PC-3 (cell line): ENCODE measurements at regions not wholly inside any gene's neighbourhood (a gene's known extent, or its start where the extent isn't known, plus 50 kb on each side); places are given as distances from the start of the nearest gene placed in this dataset.

Experiments
- ATAC-seq: fragments of 200-7000 bp; cut with Tn5 transposase; 2 replicates; pipeline ENCODE4 v1.9.1; 2020; ENCODE audit warnings: mild to moderate bottlenecking, moderate library complexity
- BruUV-seq: library from RNA; stranded (reverse); fragments of 400-500 nt; replicated peaks from 2 replicates; lab custom pipeline; 2021; lab: Mats Ljungman, UMichigan
- CTCF ChIA-PET: fragments of 300-600 bp; sonication (Branson Sonifier 250); formaldehyde crosslinking; loops from one replicate; lab custom pipeline; 2022; ENCODE audit warnings: antibody characterized with exemption; lab: Charles Lee
- POLR2A ChIA-PET: fragments of 300-600 bp; sonication (Branson Sonifier 250); formaldehyde crosslinking; loops from one replicate; lab custom pipeline; 2022; ENCODE audit warnings: antibody characterized with exemption; ENCODE audit not compliant: unreplicated experiment; lab: Charles Lee
- DNase-seq: peaks from one replicate; pipeline ENCODE4 v3.0.0-alpha.2; 2015
- H2AFZ ChIP-seq: fragments of 300-600 bp; sonication (generic); 2 replicates; pipeline ENCODE4 v1.6.0; 2016; ENCODE audit warnings: antibody characterized with exemption, low read length
- H3F3A ChIP-seq: fragments of 300-600 bp; sonication (generic); one replicate; pipeline ENCODE4 v1.6.0; 2017; ENCODE audit warnings: antibody characterized with exemption, low read length, control low read depth, mild to moderate bottlenecking; ENCODE audit not compliant: unreplicated experiment
- H3K27ac ChIP-seq: fragments of 300-600 bp; sonication (generic); 2 replicates; pipeline ENCODE4 v1.5.1; 2016; ENCODE audit warnings: mild to moderate bottlenecking, low read length
- H3K27me3 ChIP-seq: fragments of 300-600 bp; sonication (generic); 2 replicates; pipeline ENCODE4 v1.6.1; 2016; ENCODE audit warnings: low read length, mixed read lengths
- H3K36me3 ChIP-seq: fragments of 300-600 bp; sonication (generic); 2 replicates; pipeline ENCODE4 v1.6.1; 2016; ENCODE audit warnings: low read depth, mixed run types, low read length, mixed read lengths
- H3K4me1 ChIP-seq: fragments of 300-600 bp; sonication (generic); 2 replicates; pipeline ENCODE4 v1.5.1; 2016; ENCODE audit warnings: low read length; ENCODE audit not compliant: insufficient read depth
- H3K4me2 ChIP-seq: fragments of 300-600 bp; sonication (generic); 2 replicates; pipeline ENCODE4 v1.6.0; 2016; ENCODE audit warnings: low read length
- H3K4me3 ChIP-seq: fragments of 300-600 bp; sonication (generic); 2 replicates; pipeline ENCODE4 v1.5.1; 2016; ENCODE audit warnings: mild to moderate bottlenecking, low read length, mixed read lengths
- H3K79me2 ChIP-seq: fragments of 300-600 bp; sonication (generic); 2 replicates; pipeline ENCODE4 v1.6.1; 2017; ENCODE audit warnings: low read length, mixed read lengths
- H3K9ac ChIP-seq: fragments of 300-600 bp; sonication (generic); 2 replicates; pipeline ENCODE4 v1.6.0; 2016; ENCODE audit warnings: mild to moderate bottlenecking, low read length
- H3K9me2 ChIP-seq: fragments of 300-600 bp; sonication (generic); replicated peaks from 2 replicates; pipeline ENCODE4 v1.6.1; 2016; ENCODE audit warnings: mixed run types, low read length, mixed read lengths
- H3K9me3 ChIP-seq: fragments of 300-600 bp; sonication (generic); 2 replicates; pipeline ENCODE4 v1.6.1; 2016; ENCODE audit warnings: low read length, mixed read lengths
- H4K20me1 ChIP-seq: fragments of 300-600 bp; sonication (generic); 2 replicates; pipeline ENCODE4 v1.6.1; 2016; ENCODE audit warnings: low read length, mixed read lengths
- EZH2 ChIP-seq: fragments of 300-600 bp; sonication (generic); IDR thresholded peaks from one replicate; pipeline ENCODE4 v1.6.1; 2017; ENCODE audit warnings: antibody characterized with exemption, mild to moderate bottlenecking, low read length; ENCODE audit not compliant: unreplicated experiment
- EZH2phosphoT487 ChIP-seq: fragments of 300-600 bp; sonication (generic); IDR thresholded peaks from 2 replicates; pipeline ENCODE4 v1.6.1; 2018; ENCODE audit warnings: mild to moderate bottlenecking, antibody characterized with exemption, low read length, borderline replicate concordance
- intact Hi-C: fragments of 100-400 bp; cut with micrococcal nuclease; formaldehyde crosslinking; loops from 2 replicates; pipeline ENCODE4 v1.9.0; 2023
- TF ChIP-seq, protein P1 (sequence below): fragments of 300-600 bp; sonication (generic); conservative IDR thresholded peaks from 2 replicates; pipeline ENCODE4 v1.5.1; 2017; ENCODE audit warnings: antibody characterized with exemption, low read depth, mild to moderate bottlenecking, low read length

DNA sequence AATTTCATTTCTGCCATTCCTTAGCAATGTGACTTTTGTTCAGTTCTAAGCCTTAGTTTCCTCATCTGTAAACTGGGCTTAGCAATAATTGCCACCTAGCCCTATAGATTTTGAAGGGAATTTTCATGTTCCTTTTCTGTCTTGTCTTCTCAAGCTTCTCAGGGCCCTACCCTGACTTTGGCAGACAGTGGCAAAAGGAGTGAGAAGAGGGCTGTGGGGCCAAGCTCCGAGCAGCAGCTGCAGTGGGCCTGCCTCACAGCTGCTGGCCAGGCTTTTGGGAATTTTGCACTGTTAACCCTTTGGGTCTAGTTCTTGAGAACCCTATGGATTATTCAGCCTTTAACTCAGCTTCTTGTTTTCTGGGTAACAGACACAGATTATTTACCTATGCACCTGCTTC lies 67.6 kb upstream of the IGSF1 start:
- POLR2A ChIA-PET, result no interaction called here
- no peaks in the 10 kb centered on the region for H4K20me1 ChIP-seq
- no peaks in the 10 kb centered on the region for H3K4me1 ChIP-seq
- H3K4me3 ChIP-seq, result no peak overlapping the region
- TF ChIP-seq, protein P1, sequence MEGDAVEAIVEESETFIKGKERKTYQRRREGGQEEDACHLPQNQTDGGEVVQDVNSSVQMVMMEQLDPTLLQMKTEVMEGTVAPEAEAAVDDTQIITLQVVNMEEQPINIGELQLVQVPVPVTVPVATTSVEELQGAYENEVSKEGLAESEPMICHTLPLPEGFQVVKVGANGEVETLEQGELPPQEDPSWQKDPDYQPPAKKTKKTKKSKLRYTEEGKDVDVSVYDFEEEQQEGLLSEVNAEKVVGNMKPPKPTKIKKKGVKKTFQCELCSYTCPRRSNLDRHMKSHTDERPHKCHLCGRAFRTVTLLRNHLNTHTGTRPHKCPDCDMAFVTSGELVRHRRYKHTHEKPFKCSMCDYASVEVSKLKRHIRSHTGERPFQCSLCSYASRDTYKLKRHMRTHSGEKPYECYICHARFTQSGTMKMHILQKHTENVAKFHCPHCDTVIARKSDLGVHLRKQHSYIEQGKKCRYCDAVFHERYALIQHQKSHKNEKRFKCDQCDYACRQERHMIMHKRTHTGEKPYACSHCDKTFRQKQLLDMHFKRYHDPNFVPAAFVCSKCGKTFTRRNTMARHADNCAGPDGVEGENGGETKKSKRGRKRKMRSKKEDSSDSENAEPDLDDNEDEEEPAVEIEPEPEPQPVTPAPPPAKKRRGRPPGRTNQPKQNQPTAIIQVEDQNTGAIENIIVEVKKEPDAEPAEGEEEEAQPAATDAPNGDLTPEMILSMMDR, result no peak
- TF ChIP-seq EZH2phosphoT487 (no peak), EZH2 (no peak)
- H3F3A ChIP-seq, result no peaks in the 10 kb centered on the region
- CTCF ChIA-PET, result no interaction called here
- no peaks in the 10 kb centered on the region for H3K36me3 ChIP-seq
- ATAC-seq (no peak), DNase-seq (no peak)
- H3K9me2 ChIP-seq, result no peaks in the 10 kb centered on the region
- no peaks in the 10 kb centered on the region for H3K9me3 ChIP-seq
- no peak overlapping the region for H3K4me2 ChIP-seq
- intact Hi-C loops, result no loop called here
- H3K27me3 ChIP-seq, result no peaks in the 10 kb centered on the region; the same call in 1 of the 2 replicates
- H3K9ac ChIP-seq, result no peak overlapping the region
- H2AFZ ChIP-seq, result no peak overlapping the region
- H3K27ac ChIP-seq, result no peak overlapping the region
- no TSS peak for BruUV-seq
- no peaks in the 10 kb centered on the region for H3K79me2 ChIP-seq

DNA sequence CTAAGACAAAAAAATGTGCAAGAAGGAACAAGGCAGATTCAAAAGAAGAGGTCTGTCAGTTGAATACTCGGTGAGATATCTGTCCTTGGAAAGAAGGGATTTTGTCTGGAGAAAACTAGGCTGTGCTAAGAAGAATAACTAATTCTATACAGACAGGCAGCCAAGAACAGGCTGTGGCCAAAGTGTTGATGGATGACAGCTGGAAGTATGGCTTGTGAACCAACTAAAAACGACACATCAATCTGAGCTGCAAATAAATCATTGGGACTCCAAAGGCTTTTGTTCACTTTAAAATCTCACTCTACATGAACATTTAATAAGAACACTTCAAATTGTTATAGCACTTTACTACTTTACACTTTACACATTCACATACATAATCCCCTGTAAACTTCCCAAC lies 70.5 kb upstream of the IGSF1 start:
- POLR2A ChIA-PET, result no interaction called here

DNA sequence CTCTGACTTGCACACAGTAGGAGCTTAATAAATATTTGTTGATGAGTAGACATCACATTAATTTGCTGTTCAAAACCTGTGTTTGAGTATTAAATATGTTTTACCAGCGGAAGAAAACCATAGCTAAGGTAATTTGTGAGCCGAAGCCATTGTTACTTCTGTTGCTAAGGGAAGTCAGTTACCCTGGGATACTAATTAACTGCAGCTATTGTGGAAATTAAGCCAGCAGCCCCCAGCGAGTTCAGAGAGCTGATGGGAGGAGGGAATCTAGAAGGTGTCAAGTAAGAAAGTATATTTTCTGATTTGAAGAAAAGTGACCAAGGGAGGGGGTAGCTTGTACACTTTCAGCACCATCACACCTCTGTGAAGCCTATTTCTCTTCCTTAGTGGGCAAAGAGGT lies 76.7 kb upstream of the IGSF1 start:
- Histone ChIP-seq H3F3A (no peaks in the 10 kb centered on the region), H3K27ac (no peak overlapping the region), H3K27me3 (no peaks in the 10 kb centered on the region; the same call in 1 of the 2 replicates), H3K9me3 (no peaks in the 10 kb centered on the region), H2AFZ (no peak overlapping the region), H3K36me3 (no peaks in the 10 kb centered on the region), H3K9ac (no peak overlapping the region), H3K4me3 (no peak overlapping the region), H3K4me2 (no peak overlapping the region), H3K9me2 (no peaks in the 10 kb centered on the region), H4K20me1 (no peaks in the 10 kb centered on the region), H3K79me2 (no peaks in the 10 kb centered on the region), H3K4me1 (no peaks in the 10 kb centered on the region)
- no TSS peak for BruUV-seq
- intact Hi-C loops, result no loop called here
- no peak for DNase-seq
- ATAC-seq, result no peak
- TF ChIP-seq EZH2phosphoT487, result no peak
- TF ChIP-seq, protein P1, result no peak
- TF ChIP-seq EZH2, result no peak
- ChIA-PET CTCF (no interaction called here), POLR2A (no interaction called here)

More for the DNA sequence above, 70.5 kb upstream of the IGSF1 start:
- BruUV-seq, result no TSS peak
- no peaks in the 10 kb centered on the region for H3K79me2 ChIP-seq
- TF ChIP-seq EZH2 (no peak), EZH2phosphoT487 (no peak)
- TF ChIP-seq, protein P1, result no peak
- no peak overlapping the region for H3K9ac ChIP-seq
- H3K27ac ChIP-seq, result no peak overlapping the region
- H3K4me3 ChIP-seq, result no peak overlapping the region
- no peaks in the 10 kb centered on the region for H3K36me3 ChIP-seq
- H3K27me3 ChIP-seq, result no peaks in the 10 kb centered on the region; the same call in 1 of the 2 replicates
- CTCF ChIA-PET, result no interaction called here
- H4K20me1 ChIP-seq, result no peaks in the 10 kb centered on the region
- H3K9me3 ChIP-seq, result no peaks in the 10 kb centered on the region
- no peak overlapping the region for H2AFZ ChIP-seq
- no peaks in the 10 kb centered on the region for H3K4me1 ChIP-seq
- ATAC-seq (no peak), DNase-seq (no peak)
- intact Hi-C loops, result no loop called here
- no peak overlapping the region for H3K4me2 ChIP-seq
- no peaks in the 10 kb centered on the region for H3F3A ChIP-seq
- H3K9me2 ChIP-seq, result no peaks in the 10 kb centered on the region
